DOHH2 (cell line): ENCODE measurements at regions not wholly inside any gene's neighbourhood (a gene's known extent, or its start where the extent isn't known, plus 50 kb on each side); places are given as distances from the start of the nearest gene placed in this dataset.

Experiments
- H3F3A ChIP-seq: fragments of 200-600 bp; sonication (generic), shearing (Covaris generic); 2 replicates; pipeline ENCODE4 v1.6.0; 2016; ENCODE audit warnings: antibody characterized with exemption, mild to moderate bottlenecking; ENCODE audit not compliant: control insufficient read depth, insufficient read depth
- H3K27ac ChIP-seq: fragments of 200-600 bp; sonication (generic); 2 replicates; pipeline ENCODE4 v1.5.1; 2014; ENCODE audit warnings: low read depth, mild to moderate bottlenecking, low read length, moderate library complexity
- H3K27me3 ChIP-seq: fragments of 200-600 bp; sonication (generic); 2 replicates; pipeline ENCODE4 v1.6.1; 2014; ENCODE audit warnings: mild to moderate bottlenecking, low read length, mixed read lengths; ENCODE audit not compliant: control insufficient read depth
- H3K36me3 ChIP-seq: fragments of 200-600 bp; sonication (generic); 2 replicates; pipeline ENCODE4 v1.6.1; 2014; ENCODE audit warnings: mild to moderate bottlenecking, low read length, moderate library complexity, mixed read lengths; ENCODE audit not compliant: control insufficient read depth
- H3K4me1 ChIP-seq: fragments of 200-600 bp; sonication (generic); 2 replicates; pipeline ENCODE4 v1.6.1; 2014; ENCODE audit warnings: mild to moderate bottlenecking, low read length, mixed read lengths; ENCODE audit not compliant: control insufficient read depth
- H3K4me2 ChIP-seq: fragments of 200-600 bp; sonication (generic); 2 replicates; pipeline ENCODE4 v1.6.0; 2014; ENCODE audit warnings: mild to moderate bottlenecking, low read length, moderate library complexity
- H3K4me3 ChIP-seq: fragments of 200-600 bp; sonication (generic); 2 replicates; pipeline ENCODE4 v1.5.1; 2014; ENCODE audit warnings: mild to moderate bottlenecking, low read length, mixed read lengths
- H3K79me2 ChIP-seq: fragments of 200-600 bp; sonication (generic); 2 replicates; pipeline ENCODE4 v1.6.1; 2014; ENCODE audit warnings: mild to moderate bottlenecking, low read length, mixed read lengths; ENCODE audit not compliant: control insufficient read depth
- H3K9me2 ChIP-seq: fragments of 200-600 bp; sonication (generic); replicated peaks from 2 replicates; pipeline ENCODE4 v1.6.1; 2014; ENCODE audit warnings: mild to moderate bottlenecking, low read length, mixed read lengths; ENCODE audit not compliant: control insufficient read depth
- H3K9me3 ChIP-seq: fragments of 200-600 bp; sonication (generic); 2 replicates; pipeline ENCODE4 v1.6.1; 2014; ENCODE audit warnings: antibody characterized with exemption, low read length, mixed read lengths; ENCODE audit not compliant: control insufficient read depth, insufficient read depth
- H4K20me1 ChIP-seq: fragments of 200-600 bp; sonication (generic); 2 replicates; pipeline ENCODE4 v1.6.0; 2014; ENCODE audit warnings: low read depth, mild to moderate bottlenecking, antibody characterized with exemption, low read length, moderate library complexity; ENCODE audit not compliant: control insufficient read depth, insufficient read depth
- CTCF ChIP-seq: fragments of 200-600 bp; sonication (generic); IDR thresholded peaks from one replicate; pipeline ENCODE4 v1.5.1; 2014; ENCODE audit warnings: antibody characterized with exemption, mild to moderate bottlenecking, low read depth, low read length; ENCODE audit not compliant: poor library complexity, severe bottlenecking
- EZH2phosphoT487 ChIP-seq: fragments of 200-600 bp; sonication (generic); IDR thresholded peaks from 2 replicates; pipeline ENCODE4 v1.6.1; 2017; ENCODE audit warnings: borderline replicate concordance, mild to moderate bottlenecking, antibody characterized with exemption, low read length, moderate library complexity, mixed read lengths

GRCh38 chr14:100979079-100979478 lies 75.6 kb upstream of the RTL1 start:
- Histone ChIP-seq H3K27ac (no peak overlapping the region), H3K9me3 (no peaks in the 10 kb centered on the region), H3K79me2 (no peaks in the 10 kb centered on the region), H4K20me1 (no peaks in the 10 kb centered on the region), H3K4me2 (no peak overlapping the region), H3F3A (no peaks in the 10 kb centered on the region), H3K4me3 (no peak overlapping the region), H3K36me3 (no peaks in the 10 kb centered on the region), H3K27me3 (no peaks in the 10 kb centered on the region), H3K4me1 (no peaks in the 10 kb centered on the region), H3K9me2 (no peaks in the 10 kb centered on the region)
- TF ChIP-seq CTCF, result no peak
- TF ChIP-seq EZH2phosphoT487, result no peak

DNA sequence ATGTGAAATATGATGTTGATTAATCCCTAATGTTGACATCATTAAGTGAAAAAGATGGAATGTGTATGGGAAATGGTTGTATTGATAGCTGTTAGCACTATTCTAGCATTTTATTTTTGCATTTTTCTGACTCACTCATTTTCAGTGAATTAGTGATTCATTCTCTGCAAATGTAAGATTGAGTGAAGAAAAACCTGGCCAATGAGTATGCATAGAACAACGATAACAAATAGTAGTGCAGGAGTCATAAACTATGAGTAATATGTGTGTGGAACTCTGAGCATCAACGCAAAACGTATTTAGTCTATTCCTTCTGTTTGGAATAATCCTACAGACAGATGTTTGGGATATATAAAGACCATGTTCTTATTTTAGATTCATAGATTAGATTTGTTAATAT lies 76.3 kb upstream of the RTL1 start:
- no peak for TF ChIP-seq EZH2phosphoT487
- TF ChIP-seq CTCF, result no peak
- no peaks in the 10 kb centered on the region for H3K4me1 ChIP-seq
- H3K27me3 ChIP-seq, result no peaks in the 10 kb centered on the region
- H3F3A ChIP-seq, result no peaks in the 10 kb centered on the region
- H4K20me1 ChIP-seq, result no peaks in the 10 kb centered on the region
- H3K9me2 ChIP-seq, result no peaks in the 10 kb centered on the region
- H3K9me3 ChIP-seq, result no peaks in the 10 kb centered on the region
- H3K27ac ChIP-seq, result no peak overlapping the region
- H3K79me2 ChIP-seq, result no peaks in the 10 kb centered on the region
- H3K4me2 ChIP-seq, result no peak overlapping the region
- H3K4me3 ChIP-seq, result no peak overlapping the region
- H3K36me3 ChIP-seq, result no peaks in the 10 kb centered on the region

DNA sequence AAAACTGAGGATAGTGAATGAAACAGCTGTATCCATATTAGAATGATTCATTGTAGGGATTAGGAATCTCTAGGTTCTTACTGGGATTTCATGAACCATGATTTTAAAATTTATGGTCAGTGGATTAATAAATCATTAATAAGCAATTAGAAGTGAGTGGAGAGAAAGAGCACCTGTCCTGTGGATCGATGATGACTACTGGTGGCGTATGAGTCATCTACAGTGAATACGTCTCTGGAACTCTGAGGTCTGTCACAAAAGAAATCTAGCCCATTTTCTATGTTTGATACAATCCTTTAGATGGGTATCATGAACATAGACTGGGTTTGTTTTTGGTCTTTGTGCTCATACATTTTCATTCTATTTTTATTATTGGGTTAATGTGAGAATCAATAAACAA lies 77.3 kb upstream of the RTL1 start:
- Histone ChIP-seq H3K27ac (no peak overlapping the region), H3K4me1 (no peaks in the 10 kb centered on the region), H3K27me3 (no peaks in the 10 kb centered on the region), H3F3A (no peaks in the 10 kb centered on the region), H3K4me3 (no peak overlapping the region), H3K79me2 (no peaks in the 10 kb centered on the region), H4K20me1 (no peaks in the 10 kb centered on the region), H3K4me2 (no peak overlapping the region), H3K9me2 (no peaks in the 10 kb centered on the region), H3K9me3 (no peaks in the 10 kb centered on the region), H3K36me3 (no peaks in the 10 kb centered on the region)
- TF ChIP-seq EZH2phosphoT487 (no peak), CTCF (no peak)

DNA sequence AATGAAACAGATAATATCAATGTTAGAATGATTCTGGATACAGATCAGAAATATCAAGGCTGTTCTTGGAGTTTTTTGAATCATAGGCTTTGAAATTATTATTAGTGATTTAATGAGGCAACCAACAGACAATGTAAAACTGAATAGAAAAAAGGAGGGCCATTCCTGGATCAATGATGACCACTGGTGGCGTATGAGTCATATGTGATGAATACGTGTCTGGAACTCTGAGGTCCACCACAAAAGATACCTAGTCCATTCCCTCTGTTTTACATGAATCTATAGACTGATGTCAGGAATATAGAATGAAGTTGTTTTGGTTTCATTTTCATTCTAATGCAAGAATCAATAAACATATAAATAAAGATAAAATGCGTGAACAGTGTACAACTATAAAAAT lies 78.3 kb upstream of the RTL1 start:
- Histone ChIP-seq H3F3A (no peaks in the 10 kb centered on the region), H3K4me1 (no peaks in the 10 kb centered on the region), H4K20me1 (no peaks in the 10 kb centered on the region), H3K9me3 (no peaks in the 10 kb centered on the region), H3K27ac (no peak overlapping the region), H3K9me2 (no peaks in the 10 kb centered on the region), H3K4me3 (no peak overlapping the region), H3K36me3 (no peaks in the 10 kb centered on the region), H3K27me3 (no peaks in the 10 kb centered on the region), H3K79me2 (no peaks in the 10 kb centered on the region), H3K4me2 (no peak overlapping the region)
- TF ChIP-seq EZH2phosphoT487, result no peak
- TF ChIP-seq CTCF, result no peak
